ENCODE measurements at regions not wholly inside any gene's neighbourhood (a gene's known extent, or its start where the extent isn't known, plus 50 kb on each side); places are given as distances from the start of the nearest gene placed in this dataset.

GRCh38 chr6:115396112-115396906, 664.4 kb downstream of the FRK start:
- DNase-seq, result no peak

DNA sequence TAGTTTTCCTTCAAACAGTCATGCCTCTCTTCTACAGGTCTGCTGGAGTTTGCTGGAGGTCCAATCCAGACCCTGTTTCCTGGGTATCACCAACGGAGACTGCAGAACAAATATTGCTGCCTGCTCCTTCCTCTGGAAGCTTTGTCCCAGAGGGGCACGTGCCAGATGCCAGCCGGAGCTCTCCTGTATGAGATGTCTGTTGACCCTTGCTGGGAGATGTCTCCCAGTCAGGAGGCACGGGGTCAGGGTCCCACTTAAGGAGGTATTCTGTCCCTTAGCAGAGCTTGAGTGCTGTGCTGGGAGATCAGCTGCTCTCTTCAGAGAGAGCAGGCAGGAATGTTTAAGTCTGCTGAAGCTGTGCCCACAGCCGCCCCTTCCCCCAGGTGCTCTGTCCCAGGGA, 666.9 kb downstream of the FRK start:
- DNase-seq, result no peak

DNA sequence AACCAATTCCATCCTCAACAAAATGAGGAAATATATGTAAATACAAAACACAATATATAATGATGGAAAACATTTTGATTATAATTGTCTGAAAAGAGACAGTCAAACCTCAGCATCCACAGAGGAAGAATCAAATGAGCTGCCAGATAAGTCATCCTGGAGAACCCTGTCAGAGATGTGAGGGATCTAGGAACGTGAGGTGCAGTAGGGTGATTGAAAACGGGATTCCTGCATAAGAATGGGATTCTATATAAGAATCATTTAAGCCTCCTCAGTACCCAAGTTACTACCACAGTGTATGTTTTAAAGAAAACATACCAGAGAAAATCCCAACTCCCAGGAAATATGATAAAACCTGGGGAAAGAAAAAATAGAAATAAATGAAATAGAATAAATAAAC, 690.5 kb downstream of the FRK start:
- DNase-seq, result no peak

DNA sequence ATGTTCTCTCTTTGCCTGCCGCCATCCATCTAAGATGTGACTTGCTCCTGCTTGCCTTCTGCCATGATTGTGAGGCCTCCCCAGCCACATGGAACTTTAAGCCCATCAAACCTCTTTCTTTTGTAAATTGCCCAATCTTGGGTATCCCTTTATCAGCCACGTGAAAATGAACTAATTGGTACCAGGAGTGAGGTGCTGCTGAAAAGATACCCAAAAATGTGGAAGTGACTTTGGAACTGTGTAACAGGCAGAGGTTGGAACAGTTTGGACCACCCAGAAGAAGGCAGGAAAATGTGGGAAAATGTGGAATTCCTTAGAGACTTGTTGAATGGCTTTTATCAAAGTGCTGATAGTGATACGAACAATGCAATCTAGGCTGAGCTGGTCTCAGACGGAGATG, 694.9 kb downstream of the FRK start:
- DNase-seq, result no peak

DNA sequence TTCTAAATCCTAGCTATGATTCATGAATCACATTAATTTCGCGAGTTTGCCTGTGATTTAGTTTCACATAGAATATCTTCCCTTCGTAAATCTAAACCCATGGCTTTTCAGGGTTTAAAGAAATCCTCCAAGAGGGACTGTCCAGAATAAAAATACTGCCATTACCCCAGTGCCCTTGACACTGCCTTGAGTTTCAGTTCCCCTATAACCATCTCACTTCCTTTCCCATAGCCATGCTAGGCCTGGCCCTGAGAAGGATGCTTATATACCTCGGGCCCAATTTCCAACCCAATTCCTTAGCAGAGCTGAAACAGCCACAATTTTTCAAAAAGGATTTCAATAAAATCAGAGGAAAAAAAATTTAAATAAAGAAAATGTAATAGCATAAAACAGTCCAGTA, 697.3 kb downstream of the FRK start:
- DNase-seq, result no peak

DNA sequence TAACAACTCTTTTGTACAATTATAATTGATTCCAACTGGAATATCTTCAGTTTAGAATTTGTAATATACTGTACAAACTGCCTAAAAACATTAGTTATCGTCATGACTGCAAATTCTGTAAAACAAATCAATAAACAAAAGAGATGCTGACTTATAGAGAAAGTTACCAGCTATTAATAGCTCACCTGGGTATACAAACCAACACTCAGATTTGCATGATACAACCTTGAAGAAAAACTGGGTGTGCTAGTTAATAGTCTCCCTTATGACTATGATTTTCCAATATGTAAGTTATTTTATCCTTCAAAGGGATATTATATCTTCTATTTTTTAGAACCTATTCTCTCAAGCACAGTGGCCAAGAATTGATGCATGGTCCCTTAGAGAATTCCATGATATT, 698.5 kb downstream of the FRK start:
- no peak for DNase-seq

DNA sequence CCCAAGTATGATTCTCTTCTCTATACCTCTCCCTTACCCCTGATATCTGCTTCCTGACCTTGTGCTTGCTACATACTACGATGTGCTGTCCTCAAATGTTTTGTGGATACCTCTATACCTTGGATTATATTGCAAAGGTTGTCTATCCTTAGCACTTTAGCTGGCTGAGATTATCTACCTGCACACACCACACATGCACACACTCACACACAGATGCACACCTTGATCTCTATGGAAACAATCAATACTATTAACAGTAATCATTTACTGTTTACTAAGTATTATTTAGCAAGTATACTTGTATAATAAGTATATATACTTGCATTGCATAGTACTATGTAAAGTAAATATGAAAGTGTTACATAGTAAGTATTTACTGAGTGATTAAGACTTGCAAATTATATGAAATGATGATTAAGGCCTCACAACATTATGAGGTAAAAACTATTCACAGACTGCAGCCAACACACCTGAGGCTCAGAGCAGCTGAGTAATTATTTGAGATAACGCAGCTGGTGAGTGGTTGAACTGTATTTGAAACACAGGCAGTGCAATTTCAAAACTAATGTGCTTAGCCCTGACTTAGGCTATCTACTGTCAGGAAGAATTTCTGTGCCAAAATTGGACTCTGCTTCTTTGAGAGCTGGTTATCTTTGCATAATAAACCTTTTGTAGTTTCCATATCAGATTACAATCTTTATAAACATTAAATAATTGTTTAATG, 699.9 kb downstream of the FRK start:
- no peak for DNase-seq

DNA sequence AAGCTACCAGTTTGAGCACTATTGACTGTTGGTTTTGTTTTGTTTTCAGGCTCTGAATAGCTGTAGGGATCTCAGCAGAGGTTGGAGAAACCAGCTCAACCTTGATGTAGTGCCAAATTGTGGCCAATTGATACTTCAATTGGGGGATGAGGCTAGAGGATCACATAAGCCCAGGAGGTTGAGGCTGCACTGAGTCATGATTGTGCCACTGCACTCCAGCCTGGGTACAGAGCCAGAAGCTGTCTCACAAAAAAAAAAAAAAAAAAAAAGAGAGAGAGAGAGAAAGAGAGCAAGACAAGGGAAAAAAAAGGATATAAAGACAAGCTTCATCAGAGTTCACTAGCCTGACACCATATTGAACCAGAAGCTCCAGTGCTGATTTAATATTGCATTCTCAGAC, 702.1 kb downstream of the FRK start:
- no peak for DNase-seq

DNA sequence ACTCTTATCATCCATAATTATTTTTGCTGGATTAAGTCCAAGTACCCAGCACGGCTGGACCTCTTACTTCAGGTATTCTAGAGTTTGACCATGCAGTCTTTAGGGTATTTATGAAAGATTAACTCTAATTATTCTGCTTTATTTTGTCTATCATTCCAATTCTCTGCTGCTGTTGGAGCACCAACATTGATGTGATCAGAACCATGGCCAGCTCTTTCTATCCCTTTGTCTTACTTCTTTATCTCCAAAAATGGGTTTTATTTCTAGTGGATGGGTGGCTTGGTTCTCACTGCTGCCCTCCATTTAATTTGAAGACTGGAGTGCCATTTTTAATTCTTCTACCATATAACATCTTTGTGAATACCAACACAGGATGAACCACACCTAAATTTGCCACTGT, 704.3 kb downstream of the FRK start:
- no peak for DNase-seq

GRCh38 chr6:115323001-115323400, 737.7 kb downstream of the FRK start:
- DNase-seq, result no peak

DNA sequence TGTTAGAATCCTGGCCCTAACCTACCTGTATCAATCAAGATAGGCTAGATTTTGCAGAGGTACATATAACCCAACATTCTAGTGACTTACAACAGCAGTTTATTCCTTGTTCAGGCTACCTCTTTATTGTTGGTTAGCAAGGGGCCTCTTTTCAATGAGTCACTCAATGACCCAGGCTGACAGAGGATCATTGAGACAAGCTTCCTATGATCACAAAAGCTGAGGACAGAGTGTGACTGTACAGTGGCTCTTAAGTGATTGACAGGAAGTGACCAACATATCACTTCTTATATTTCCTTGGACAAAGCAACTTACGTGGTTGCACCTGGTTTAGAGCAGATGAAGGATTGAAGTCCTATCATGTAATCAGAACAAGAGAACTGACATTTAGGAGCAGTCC, 740.9 kb downstream of the FRK start:
- no peak for DNase-seq

- no peak for DNase-seq
Observed at GRCh38 chr6:115310156-115310555, 750.5 kb downstream of the FRK start.

GRCh38 chr6:115302731-115303130, 758.0 kb downstream of the FRK start:
- no peak for DNase-seq

GRCh38 chr6:115287467-115287866, 773.2 kb downstream of the FRK start:
- DNase-seq, result no peak

DNA sequence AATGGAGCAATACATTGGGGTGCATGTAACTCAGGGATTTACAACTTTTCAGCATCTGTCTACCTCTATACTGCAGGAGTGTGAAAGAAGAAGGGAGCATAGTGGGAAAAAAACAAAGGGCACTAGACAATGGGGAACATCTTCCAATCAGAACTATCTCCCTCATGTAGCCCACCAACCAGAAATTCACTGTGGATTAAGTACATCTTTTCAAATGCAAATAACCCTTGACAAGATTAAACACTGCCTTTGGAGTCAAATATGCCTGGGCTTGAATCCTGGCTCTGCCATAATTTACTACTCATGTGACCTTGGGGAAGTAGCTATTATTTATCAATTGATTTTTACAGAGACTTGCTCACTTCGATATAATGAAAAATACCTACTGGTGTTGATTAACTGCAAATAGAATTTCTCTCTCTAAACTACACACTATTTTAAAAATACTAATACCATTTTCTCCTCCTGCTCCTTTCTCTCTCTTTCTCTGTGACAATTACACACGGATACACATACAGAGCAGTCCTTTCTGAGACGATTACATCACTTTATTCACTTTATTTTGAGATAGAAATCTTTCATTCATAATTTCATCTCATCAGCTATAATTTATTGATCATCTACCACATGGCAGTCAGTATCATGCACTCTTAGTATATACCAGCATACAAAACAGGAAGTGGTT, 783.7 kb downstream of the FRK start:
- DNase-seq, result no peak

DNA sequence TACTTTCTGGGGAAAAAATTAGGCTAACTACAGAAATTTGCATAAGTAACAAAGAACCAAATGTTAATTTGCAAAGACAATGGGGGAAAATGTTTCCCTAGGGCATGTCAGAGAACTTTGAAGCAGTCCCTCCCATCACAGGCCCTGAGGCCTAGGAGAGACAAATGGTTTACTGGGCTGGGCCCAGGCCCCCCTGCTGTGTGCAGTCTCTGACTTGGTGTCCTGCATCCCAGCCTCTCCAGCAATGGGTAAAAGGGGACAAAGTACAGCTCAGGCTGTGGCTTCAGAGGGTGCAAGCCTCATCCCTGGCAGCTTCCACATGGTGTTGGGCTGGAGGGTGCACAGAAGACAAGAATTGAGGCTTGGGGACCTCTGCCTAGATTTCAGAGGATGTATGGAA, 788.4 kb downstream of the FRK start:
- no peak for DNase-seq

- no peak for DNase-seq
Observed at GRCh38 chr6:115271434-115271833, 789.3 kb downstream of the FRK start.

- no peak for DNase-seq
Observed at GRCh38 chr6:115270953-115271352, 789.7 kb downstream of the FRK start.

GRCh38 chr6:115241373-115241772, 819.3 kb downstream of the FRK start:
- no peak for DNase-seq

GRCh38 chr6:115221198-115221597, 839.5 kb downstream of the FRK start:
- no peak for DNase-seq

DNA sequence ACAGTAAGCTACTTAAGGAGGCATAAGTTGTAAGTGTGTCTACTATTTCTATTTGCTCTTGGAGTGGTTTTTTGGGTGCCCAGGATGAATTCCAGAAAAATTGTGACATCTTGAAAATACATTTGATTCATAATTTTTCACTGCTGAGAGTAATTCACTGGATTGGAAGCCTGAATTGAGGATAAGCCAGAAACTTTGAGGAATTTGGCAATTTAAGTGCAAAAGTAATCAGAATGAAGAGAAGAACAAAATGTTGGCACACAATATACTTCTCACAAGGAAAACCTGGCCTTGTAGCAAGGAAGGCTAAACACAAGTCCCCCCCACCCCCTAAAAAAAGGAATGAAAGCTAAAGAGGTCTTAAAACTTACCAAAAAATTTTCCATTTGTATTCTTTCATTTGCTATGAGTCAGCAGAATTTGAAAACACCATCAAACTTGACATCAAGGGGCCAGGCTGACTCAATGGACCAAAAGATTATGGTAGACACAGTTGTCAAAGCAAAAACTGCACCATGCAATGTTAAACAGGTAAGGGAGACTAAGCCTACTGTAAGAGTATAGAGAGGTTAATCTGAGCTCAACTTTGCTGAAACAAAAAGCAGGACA, 840.0 kb downstream of the FRK start:
- no peak for DNase-seq

DNA sequence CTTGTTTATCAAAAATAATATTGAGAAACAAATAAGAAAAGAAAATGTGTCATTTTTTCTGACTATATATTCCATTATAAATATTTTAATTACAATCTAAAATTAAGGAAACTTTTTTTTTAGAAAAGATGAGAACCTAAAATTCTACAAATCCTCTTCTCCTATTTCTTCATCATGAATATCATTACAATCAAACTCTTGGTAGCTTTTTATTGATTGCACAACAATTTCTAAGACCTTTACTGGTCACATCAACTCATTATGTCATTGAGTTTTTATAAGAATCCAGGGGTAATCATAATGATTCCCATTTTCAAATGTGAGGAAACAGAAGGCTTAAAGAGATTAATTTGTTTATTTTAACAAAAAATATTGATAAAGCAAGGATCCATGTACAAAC, 841.0 kb downstream of the FRK start:
- no peak for DNase-seq

GRCh38 chr6:115216835-115217234, 843.9 kb downstream of the FRK start:
- DNase-seq, result no peak

DNA sequence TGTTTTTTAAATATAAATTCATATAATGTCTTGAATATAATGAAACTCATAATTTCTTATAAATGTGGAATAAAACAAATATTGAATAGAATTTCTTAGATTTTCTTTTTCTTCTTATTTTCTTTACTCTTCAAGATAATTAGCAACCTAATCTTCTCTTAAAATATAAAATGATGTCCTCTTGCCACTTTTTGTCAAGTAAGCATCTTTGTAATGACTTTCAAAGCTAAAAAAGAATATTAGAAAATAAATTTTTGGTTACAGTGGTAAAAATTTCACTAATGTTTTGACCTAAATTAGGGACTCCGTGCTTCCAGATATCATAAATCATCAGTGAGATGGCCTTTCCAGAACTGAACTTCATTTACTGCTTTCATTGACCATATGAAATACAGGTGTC, 846.4 kb downstream of the FRK start:
- DNase-seq, result no peak

Measured in stimulated activated CD4-positive, alpha-beta T cell treated with anti-CD3 and anti-CD28 coated beads, Interleukin-2, amount 100 ng/mL, for 24 hours (primary cell).